Daoy (cell line): ENCODE measurements at regions not wholly inside any gene's neighbourhood (a gene's known extent, or its start where the extent isn't known, plus 50 kb on each side); places are given as distances from the start of the nearest gene placed in this dataset.
"Not testable (repeated sequence)": the region's sequence is repeated elsewhere in the genome, so short reads cannot be mapped to it uniquely, and the experiment has no call there.

ENCODE experiments used
- DNase-seq: peaks from one replicate; pipeline ENCODE4 v3.0.0-alpha.2; 2015; ENCODE audit warnings: low read depth

DNA sequence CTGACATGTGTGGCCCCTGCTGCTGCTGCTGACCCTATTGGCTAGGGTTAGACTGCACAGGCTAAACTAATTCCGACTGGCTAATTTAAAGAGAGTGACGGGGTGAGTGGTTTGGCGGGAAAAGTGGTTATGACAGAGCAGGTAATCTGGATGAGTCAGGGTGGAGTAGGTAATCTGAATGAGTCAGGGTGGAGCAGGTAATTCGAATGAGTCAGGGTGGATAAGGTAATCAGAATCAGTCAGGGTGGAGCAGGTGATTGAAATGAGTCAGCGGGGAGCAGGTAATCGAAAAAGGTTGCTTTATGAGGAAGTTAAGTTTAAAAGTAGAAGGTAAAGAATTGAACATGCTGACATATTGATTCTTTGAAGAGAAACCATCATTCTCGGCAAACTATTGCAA, 683.3 kb downstream of the REEP3 start:
- DNase-seq: not testable (repeated sequence)

- DNase-seq: no peak
Observed at GRCh38 chr10:64206409-64206808, 685.2 kb downstream of the REEP3 start.

DNA sequence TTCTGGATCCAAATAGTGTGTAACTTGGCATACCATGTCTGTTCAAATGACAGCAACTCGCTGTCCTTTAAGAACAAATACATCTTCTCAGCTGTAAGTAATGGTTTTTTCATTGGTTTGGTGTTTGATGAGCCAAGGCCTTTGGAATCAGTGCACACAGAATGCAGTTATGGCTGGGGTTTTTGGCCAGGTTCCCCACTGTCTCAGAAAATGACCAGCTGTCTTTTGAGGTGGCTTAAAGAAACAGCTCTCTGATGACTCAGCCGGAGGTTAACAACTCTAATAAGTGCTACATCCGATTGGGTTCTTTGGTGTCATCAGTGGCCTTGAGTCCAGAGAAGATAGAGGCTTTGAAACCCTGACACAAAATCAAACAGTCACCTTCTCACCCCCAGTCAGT, 688.4 kb downstream of the REEP3 start:
- DNase-seq: no peak

- DNase-seq: no peak
Observed at GRCh38 chr10:64210211-64210610, 689.0 kb downstream of the REEP3 start.

DNA sequence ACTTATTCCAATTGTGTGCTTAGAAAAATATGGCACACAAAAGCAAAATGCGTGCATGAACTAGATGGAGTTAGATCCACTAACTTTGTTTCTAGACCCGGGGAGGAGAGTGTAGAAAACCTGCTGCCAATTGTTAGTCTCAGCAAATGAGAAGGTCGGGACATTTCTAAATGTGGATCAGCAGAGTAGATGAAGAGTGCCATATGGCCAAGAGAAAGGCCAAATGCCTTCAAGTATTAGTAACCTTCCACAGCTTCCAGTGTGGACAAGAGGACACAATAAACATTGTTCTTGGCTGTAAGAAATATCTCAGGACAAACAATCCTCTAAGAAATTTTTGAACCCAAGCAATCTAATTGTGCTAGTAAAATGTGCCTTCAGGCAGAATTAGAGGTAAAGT, 690.3 kb downstream of the REEP3 start:
- no peak for DNase-seq

GRCh38 chr10:64215088-64215487, 693.9 kb downstream of the REEP3 start:
- no peak for DNase-seq

- DNase-seq: no peak
Observed at GRCh38 chr10:64219271-64220025, 698.2 kb downstream of the REEP3 start.

DNA sequence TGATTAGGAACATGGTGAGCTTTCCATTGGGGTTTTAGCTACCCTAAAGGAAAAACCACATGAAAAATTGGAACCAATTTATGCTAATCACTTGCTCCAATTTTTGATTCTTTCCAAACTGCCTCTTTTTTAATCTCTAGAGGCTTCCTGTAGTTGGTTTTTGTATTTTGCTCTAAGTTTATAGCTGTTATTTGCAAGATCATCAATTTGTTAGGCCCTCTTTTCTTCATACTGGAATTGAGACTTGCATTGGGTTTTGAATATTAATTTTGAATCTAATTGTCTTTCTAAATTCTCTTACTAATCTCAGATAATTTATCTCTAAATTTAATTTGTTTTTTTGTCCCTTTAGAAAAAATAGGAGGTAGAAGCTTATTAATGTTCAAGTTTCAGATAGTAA, 713.3 kb downstream of the REEP3 start:
- DNase-seq: no peak

GRCh38 chr10:64257704-64258103, 736.5 kb downstream of the REEP3 start:
- DNase-seq: no peak

GRCh38 chr10:64261092-64261491, 739.9 kb downstream of the REEP3 start:
- DNase-seq: no peak

DNA sequence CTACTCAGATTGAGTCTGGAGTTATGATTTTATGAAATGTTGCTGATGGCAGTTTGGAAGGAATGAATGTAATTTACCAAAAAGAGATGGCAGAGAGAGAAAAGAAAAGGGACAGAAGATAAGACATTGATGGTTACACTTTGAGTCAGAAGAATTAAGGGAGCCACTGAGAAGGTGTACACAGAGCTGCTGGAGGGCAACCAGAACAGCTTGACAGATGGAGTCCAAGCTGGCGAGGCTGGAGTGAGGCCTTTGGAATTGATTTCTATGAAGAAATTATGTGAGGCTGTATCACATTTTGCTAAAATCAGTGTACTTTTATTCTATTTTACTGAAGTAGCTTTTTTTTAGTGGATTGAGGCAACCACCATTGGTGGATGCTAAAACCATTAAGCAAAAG, 740.5 kb downstream of the REEP3 start:
- DNase-seq: no peak

- no peak for DNase-seq
Observed at GRCh38 chr10:64265961-64266360, 744.8 kb downstream of the REEP3 start.

GRCh38 chr10:64271508-64271907, 750.3 kb downstream of the REEP3 start:
- no peak for DNase-seq

GRCh38 chr10:64271983-64272382, 750.8 kb downstream of the REEP3 start:
- no peak for DNase-seq

DNA sequence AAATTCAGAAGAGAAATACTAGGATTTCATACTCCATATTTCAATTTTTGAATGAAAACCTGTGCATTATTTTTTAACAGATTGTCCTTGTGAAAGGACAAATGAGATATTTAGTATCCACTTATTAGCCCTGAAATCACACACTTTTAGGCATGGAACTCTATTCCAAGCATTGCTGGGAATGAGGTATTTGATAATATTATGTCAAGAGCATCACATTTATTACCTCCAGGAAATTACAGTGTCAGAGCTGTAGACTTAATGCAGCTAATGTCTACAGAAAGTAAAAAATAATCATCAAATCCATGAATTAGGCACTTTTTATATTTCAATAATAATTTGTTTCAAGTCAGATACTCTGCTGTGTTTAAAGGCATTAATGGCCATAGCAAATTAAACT, 753.8 kb downstream of the REEP3 start:
- DNase-seq: no peak

DNA sequence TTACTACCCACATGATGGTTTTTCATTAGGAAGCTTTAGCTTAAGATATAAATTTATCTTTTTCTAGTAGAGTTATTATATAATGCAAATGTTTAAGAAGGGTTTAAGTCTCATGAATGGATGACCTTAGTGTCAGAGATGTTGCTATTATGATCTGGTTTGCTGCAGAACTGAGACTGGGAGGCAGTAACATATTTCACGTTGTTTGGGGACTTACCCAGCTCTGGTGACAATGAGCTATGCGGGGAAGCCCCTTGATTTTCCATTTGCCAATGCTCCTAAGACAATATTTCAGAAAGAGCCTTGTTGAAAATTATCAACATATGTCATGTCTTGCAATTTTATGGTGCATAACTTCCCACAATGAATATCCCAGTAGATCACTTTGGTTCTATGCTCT, 754.6 kb downstream of the REEP3 start:
- no peak for DNase-seq

GRCh38 chr10:64277536-64277935, 756.3 kb downstream of the REEP3 start:
- no peak for DNase-seq

DNA sequence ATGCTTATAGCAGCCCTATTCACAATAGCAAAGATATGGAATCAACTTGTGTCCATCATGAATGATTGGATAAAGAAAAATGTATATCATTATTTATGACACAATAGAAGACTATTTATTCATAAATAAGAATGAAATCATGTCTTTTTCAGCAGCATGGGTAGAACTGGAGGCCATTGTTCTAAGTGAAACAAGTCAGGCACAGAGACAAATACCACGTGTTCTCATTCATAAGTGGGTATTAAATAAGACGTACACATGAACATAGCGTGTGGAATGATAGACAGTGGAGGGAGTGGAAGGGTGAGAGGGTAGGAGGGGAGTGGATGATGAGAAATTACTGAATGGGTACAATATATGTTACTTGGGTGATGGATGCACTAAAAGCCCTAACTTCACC, 762.4 kb downstream of the REEP3 start:
- no peak for DNase-seq

- no peak for DNase-seq
Observed at GRCh38 chr10:64286533-64286932, 765.3 kb downstream of the REEP3 start.

- DNase-seq: no peak
Observed at GRCh38 chr10:64288404-64288803, 767.2 kb downstream of the REEP3 start.

- DNase-seq: no peak
Observed at GRCh38 chr10:64303566-64303965, 782.4 kb downstream of the REEP3 start.

GRCh38 chr10:64306729-64307327, 785.6 kb downstream of the REEP3 start:
- no peak for DNase-seq

DNA sequence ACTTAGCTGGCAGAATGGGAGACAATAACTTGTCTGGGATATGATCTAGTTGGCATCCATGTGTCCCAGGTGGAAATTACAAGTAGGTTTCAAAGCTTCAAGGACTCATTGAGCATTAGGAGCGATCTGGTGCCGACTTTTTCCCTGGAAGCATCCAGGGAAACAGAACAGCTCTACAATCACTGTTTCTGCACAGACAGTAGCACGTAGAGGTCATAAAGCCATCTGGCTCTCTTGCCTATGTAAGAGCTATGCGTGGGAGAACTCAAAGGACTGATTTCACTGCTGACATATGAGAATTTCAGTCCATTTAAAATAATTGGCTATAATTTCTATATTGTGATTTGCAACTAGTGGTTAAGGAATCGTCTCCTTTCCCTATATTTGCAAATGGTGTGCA, 791.7 kb downstream of the REEP3 start:
- no peak for DNase-seq

- no peak for DNase-seq
Observed at GRCh38 chr10:64313967-64314366, 792.8 kb downstream of the REEP3 start.
